ENCODE measurements at regions not wholly inside any gene's neighbourhood (a gene's known extent, or its start where the extent isn't known, plus 50 kb on each side); places are given as distances from the start of the nearest gene placed in this dataset.
A peak's percentile ranks its signal among the peaks of the same experiment; 100 is the strongest.
"Not testable (repeated sequence)": the region's sequence is repeated elsewhere in the genome, so short reads cannot be mapped to it uniquely, and the experiment has no call there.

DNA sequence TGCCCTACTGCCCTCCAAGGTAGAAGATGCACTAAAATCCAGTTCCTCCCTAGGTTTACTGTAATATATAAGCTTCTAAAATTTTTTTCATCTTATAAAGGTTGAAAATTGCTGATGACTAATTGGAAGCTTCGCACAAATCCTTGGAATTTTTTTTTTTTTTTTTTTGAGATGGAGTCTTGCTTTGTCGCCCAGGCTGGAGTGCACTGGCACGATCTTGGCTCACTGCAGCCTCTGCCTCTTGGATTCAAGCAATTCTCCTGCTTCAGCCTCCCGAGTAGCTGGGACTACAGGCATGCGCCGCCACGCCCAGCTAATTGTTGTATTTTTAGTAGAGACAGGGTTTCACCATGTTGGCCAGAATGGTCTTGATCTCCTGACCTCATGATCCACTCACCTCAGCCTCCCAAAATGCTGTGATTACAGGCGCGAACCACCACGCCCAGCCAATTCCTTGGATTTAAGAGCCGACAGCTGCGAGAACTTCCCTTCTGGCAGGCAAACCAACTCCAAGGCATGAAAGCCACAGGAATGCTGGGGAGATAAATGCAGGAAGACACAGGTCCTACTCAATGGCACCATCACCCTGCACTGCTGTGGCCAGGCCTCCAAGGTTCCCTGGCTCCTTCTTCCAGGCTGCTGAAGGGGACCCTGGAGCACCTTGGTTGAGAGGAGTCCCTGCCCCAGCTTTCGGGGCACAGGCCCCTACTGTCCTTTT is 98.9 kb upstream of the CHD2 start:
- intact Hi-C loops (cut with DNase I) = not testable (repeated sequence)

DNA sequence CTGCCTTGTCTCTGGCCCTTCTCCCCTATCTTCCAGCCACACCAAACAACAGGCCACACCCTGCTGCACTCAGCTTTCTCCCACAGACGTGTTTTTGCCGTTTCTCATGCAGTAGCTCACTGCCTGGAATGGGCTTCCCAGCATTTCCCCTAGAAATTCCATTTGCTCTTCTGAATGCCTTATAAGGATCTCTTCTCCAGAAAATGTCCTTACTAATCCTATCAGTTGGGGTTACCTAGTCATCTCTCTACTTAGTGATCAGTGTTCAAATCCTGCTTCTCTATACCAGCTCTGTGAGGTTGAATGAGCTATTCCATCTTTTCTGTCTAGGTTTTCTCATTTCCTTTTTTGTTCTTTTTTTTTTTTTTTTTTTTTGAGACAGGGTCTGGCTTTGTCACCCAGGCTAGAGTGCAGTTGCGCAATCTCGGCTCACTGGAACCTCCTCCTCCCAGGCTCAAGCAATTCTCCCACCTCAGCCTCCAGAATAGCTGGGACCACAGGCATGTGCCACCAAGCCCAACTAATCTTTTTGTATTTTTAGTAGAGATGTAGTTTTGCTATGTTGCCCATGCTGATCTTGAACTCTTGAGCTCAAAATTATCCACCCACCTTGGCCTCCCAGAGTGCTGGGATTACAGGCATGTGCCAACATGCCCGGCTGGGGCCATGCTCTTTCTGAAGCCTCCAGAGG is 98.2 kb upstream of the CHD2 start:
- DNase-seq (peak; percentile 70), ATAC-seq (peak in 1 of 2 donors; percentile 32)
- intact Hi-C loops (cut with DNase I) = no loop called here

More for the DNA sequence above, 98.9 kb upstream of the CHD2 start:
- peak in 1 of 2 donors; percentile 8 for ATAC-seq
- not testable (repeated sequence) for DNase-seq

DNA sequence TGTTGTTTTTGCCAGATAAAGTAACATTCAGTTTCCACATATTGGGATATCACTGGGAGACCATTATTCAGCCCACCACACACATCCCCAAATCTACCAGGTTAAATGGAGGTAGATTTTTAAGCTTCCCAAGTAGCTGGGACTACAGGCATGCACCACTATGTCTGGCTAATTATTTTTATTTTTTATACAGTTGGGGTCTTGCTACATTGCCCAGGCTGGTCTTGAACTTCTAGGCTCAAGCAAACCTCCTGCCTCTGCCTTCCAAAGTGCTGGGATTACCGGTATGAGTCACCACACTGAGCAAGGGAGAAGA is 96.6 kb upstream of the CHD2 start:
- intact Hi-C loops (cut with DNase I) = no loop called here
- no peak for DNase-seq
- ATAC-seq = no peak

DNA sequence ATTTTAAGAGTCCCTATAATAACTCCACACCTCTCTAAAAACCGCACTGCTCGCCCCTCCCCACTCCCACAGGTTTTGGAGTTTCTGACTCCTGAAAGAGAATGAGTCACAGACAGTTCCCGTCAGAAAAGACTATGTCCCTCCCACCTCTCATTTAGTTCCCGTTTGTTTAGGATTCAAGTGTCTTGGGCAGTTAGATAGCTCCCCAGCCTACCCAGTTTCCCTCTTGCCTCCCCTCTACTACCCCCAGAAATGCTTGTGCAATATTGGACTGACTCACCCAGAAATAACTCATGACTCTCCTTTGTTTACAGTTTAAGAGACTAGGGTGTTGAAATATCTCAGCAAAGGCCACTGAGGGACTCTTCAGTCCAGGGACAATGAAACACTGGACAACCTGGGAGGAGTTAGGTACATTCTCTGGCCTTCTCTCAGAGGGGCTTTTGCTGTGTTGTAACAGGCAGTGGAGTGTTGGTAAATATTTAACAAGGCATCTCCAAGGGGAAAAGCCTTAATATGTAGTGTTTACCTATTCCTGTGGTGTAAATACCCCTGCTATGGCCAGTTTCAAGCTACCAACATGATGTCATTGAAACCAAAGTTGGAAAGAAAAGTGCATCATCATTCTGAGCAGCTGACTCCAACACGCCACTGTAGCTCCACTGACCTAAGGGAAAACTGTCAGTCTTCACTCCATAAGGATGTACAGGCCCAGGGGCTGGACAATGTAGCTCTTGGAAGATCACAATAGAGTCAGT is 96.1 kb upstream of the CHD2 start:
- ATAC-seq (peak; percentile 58 to 86), DNase-seq (peak; percentile 77)
- intact Hi-C loops (cut with DNase I) = no loop called here

DNA sequence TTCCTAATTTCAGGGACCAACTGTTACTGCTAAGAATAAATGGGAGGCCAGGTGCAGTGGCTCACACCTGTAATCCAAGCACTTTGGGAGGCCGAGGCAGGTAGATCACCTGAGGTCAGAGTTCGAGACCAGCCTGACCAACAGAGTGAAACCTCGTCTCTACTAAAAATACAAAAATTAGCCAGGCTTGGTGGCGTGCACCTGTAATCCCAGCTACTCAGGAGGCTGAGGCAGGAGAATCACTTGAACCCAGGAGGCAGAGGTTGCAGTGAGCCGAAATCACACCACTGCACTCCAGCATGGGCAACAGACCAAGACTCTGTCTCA is 95.6 kb upstream of the CHD2 start:
- ATAC-seq; intact Hi-C loops (cut with DNase I); DNase-seq: not testable (repeated sequence)

DNA sequence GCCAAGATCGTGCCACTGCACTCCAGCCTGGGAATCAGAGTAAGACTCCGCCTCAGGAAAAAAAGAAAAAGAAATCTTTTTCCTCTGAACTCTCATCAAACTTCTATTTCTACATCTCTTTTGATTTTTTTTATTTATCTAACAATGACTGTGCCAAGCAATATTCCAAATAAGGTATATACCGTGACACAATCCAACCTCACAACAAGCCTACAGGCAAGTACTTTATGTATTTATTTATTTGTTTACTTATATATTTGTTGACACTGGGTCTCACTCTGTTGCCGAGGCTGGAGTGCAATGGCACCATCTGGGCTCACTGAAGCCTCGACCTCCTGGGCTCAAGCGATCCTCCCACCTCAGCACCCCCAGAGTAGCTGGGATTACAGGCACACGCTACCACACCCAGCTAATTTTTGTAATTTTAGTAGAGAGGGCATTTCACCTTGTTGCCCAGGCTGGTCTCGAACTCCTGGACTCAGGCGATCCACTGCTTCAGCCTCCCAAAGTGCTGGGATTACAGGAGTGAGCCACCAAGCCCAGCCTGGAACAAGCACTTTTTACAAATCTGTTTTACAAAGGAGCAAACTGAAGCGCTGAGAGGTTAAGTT is 94.9 kb upstream of the CHD2 start:
- DNase-seq (no peak), ATAC-seq (no peak)
- intact Hi-C loops (cut with DNase I) = no loop called here

DNA sequence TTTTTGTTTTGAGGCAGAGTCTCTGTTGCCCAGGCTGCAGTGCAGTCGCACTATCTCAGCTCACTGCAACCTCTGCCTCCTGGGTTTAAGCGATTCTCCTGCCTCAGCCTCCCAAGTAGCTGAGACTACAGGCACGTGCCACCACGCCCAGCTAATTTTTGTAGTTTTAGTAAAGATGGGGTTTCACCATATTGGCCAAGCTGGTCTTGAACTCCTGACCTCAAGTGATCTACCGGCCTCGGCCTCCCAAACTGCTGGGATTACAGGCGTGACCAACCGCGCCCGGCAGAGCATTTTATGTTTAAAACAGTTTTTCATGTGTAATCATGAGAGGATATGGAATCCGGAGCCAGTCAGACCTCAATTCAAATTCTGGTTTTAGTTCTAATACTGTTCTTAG is 94.0 kb upstream of the CHD2 start:
- ATAC-seq; intact Hi-C loops (cut with DNase I): not testable (repeated sequence)

DNA sequence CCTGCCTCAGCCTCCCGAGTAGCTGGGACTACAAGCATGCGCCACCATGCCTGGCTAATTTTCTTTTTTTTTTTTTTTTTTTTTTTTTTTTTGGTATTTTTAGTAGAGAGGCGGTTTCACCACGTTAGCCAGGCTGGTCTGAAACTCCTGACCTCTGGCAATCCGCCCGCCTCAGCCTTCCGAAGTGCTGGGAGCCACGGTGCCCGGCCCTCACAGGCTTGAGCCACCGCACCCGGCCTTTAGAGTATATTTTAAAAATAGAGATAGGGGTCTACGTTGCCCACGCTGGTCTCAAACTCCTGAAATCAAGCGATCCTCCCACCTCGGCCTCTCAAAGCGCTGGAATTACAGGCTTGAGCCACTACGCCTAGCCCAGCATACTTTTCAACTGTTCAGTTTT is 93.4 kb upstream of the CHD2 start:
- DNase-seq = no peak
- intact Hi-C loops (cut with DNase I) = no loop called here

More for the DNA sequence above, 94.0 kb upstream of the CHD2 start:
- DNase-seq = not testable (repeated sequence)

DNA sequence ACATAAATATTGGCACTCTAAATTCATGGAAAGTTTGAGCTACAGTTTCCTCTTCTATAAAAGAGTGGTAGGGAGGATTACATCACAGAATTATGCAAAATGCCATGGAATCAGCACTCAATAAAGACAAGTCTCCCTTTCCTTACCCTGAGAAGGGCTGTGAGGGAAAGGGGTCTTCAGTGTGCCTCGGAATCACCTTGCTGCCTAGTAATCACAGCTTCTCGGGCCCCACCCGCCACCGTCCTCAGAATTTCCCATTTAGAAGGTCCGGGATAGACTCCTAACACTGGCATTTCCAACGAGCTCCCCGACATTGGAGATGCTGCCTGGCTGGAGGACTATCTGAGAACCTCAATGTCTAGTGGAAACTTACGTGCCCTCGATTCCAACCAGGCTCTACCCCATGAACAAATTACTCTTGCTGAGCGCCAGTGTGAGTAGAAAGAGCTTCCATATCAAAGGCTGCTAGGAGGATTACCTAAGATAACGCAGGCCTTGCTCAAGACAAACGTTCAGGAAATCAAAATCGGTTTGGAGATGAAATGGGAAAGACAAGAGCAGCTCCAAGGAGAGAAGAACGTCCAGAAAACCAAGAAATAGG is 92.1 kb upstream of the CHD2 start:
- no peak for ATAC-seq
- no peak for DNase-seq
- intact Hi-C loops (cut with DNase I) = loop anchor here (2.0 kb wide), 1 partner anchor 111 kb away; no protein-coding TSS in a partner anchor

More for the DNA sequence above, 93.4 kb upstream of the CHD2 start:
- no peak for ATAC-seq

DNA sequence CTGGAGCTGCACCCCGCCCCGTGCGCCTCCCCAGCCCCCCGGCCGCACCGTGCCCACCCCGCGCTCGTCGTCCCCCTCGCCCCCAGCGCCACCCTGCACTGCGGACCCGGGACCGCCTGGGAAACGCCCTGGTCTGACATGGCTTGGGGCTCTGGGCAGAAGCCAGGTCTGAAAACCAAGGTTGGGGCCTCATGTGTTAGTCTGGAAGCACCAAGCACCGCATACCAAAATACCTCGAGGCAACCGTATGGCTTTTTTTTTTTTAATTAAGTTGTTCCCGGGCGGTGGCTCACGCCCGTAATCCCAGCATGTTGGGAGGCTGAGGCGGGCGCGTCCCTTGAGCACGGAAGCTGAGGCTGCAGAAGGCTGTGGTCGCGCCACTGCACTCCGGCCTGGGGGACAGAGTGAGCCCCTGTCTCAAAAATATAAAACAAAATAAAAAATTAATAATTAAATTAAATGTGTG is 91.5 kb upstream of the CHD2 start:
- DNase-seq (peak; percentile 62), ATAC-seq (peak; percentile 3 to 14)
- intact Hi-C loops (cut with DNase I) = loop anchor here (1.0 to 2.0 kb wide), 2 partner anchors 96 to 110 kb away; no protein-coding TSS in a partner anchor

DNA sequence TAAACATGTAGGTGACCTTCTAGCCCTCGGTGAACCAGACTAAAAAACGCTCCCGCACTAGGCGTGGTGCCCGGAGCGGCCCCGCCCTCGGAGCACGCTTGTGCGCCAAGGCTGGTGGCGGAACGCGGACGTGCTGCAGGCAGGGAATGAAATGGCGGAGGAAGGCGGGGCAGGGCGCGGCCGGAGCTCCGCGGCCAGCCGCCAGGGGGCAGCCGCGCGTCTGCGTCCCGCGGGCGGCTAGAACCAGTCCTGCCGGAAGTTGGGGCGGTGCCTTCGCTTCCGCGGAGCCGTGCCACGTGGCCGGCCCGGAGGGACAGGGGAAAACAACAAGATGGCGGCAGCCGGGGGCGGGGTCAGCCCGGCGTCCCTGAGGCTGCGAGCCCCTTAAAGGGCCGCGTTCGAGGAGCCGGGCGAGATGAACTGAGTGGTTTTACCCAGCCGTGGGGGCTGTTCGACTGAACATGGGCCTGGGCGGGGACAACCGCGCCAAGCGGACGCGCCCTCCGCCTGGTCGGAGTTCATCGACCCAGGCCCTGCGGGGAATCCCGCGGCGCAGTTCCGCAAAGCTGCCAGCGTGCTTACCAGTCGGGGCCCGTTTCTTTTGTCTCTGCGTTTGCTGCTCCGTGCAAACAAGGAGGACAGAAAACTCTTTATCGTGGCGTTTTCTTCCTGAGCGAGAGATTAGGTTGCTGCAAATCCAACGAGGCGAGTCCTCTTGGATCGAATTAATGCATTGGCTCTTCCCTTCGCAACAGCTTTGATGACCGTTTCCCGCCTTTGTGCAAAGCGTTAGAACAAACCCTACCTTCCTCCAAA is 90.9 kb upstream of the CHD2 start:
- intact Hi-C loops (cut with DNase I) = loop anchor here (1.0 to 2.0 kb wide), 2 partner anchors 95 to 110 kb away; no protein-coding TSS in a partner anchor

DNA sequence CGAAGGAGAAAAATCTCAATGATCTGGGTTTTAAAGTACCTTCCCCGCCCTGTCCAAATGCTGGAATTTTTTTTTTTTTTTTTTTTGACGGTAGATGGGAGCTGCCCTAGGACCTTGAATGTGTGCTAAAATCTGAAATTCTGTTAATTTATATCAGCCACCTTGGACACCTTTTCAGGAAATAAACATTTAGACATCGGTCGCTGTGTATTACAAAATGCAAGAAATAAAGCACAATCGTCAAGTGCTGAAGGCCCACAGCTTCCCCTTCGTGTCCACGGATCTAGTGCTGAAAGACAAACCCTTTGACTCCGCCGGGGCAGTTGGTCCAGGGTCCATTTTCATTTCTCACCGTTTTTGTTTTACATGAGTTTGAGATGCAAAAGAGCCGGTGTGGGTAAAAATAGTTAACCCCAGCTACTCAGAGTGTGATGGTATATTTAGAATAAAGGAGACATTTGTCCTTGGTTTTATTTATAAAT is 90.2 kb upstream of the CHD2 start:
- intact Hi-C loops (cut with DNase I) = loop anchor here (1.0 to 2.0 kb wide), 3 partner anchors 73 to 109 kb away; no protein-coding TSS in a partner anchor
- ATAC-seq (peak; percentile 24 to 28), DNase-seq (peak; percentile 39)

More for the DNA sequence above, 90.9 kb upstream of the CHD2 start:
- DNase-seq = peak; percentile 99
- peak; percentile 91 for ATAC-seq

DNA sequence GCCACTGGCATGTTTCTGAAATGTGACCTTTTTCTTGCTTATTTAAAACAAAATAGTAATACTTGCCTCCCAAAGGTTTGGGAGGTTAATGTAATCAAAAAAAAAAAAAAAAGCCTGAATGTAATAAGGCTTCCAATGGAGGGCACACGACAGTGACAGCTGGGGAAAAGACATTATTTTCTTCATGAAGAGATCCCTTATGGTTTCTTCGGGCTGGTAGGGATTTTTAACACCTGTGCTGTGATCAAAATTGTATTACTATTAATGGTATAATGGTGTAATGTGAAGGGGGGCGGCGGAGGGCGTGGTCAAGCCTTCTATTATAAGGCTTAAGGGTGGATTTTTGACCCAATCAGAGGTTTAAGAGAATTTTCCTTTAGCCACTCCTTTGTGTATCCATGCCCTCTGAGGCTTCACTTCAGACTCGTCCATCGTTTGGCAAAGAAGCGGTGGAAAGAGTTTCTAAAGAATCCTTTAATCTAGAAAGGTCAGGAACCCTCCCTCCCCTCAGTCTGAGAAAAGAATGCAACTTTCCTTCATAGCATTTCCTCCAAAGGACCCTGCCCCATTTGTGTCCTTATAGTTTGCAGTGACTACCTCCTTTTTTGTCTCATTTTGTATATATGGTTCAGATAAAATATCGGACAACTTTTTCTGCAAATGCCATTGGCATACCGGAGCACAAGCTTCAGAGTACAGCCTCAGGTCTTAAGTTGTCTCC is 89.5 kb upstream of the CHD2 start:
- intact Hi-C loops (cut with DNase I) = loop anchor here in 1 of 2 donors (2.0 kb wide), 1 partner anchor 72 kb away; no protein-coding TSS in a partner anchor
- peak; percentile 78 for DNase-seq
- ATAC-seq = peak; percentile 20 to 43

DNA sequence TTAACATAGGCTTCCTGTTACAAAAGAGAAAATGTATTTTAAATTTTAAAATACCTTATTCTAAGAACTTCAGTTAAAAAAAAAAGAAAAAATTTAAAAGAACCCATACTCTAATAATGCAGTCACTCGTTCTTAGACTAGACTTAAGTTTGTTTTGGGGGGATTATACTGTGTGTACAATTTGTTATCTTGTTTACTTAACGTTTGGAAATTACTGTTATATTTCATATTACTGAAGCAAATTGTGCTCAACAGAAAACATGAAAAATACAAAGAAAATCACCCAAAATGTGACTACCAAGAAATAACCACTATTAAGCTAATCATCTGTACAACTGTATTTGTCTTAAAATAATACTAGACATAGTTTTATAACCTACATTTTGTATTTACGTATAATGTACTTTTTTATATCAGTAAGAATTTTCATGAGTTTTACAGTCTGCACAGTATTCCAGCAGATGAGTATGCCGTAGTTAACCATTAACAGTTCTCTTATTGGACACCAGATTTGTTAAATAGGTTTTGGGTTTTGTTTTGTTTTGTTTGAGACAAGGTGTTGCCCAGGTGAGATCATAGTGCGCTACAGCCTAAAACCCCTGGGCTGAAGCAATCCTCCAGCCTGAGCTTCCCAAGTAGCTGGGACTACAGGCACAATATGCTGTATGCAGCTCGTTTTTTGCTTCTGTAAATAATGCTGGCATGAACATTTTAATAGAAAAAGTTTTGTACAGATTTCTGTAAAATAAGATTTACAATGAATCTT is 88.8 kb upstream of the CHD2 start:
- ATAC-seq (no peak), DNase-seq (no peak)
- intact Hi-C loops (cut with DNase I) = loop anchor here in 1 of 2 donors (2.0 kb wide), 1 partner anchor 71 kb away; no protein-coding TSS in a partner anchor

DNA sequence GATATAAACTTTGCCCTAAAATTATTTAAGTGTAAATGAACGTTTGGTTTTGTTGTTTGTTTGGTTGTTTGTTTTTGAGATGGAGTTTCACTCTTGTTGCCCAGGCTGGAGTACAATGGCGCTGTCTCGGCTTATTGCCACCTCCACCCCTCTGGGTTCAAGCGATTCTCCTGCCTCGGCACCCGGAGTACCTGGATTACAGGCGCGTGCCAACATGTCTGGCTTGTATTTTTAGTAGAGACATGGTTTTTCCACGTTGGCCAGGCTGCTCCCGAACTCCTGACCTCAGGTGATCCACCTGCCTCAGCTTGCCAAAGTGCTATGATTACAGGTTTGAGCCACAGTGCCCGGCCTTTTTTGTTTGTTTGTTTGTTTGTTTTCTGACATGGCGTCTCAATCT is 87.9 kb upstream of the CHD2 start:
- intact Hi-C loops (cut with DNase I) = no loop called here
- ATAC-seq (no peak), DNase-seq (no peak)

DNA sequence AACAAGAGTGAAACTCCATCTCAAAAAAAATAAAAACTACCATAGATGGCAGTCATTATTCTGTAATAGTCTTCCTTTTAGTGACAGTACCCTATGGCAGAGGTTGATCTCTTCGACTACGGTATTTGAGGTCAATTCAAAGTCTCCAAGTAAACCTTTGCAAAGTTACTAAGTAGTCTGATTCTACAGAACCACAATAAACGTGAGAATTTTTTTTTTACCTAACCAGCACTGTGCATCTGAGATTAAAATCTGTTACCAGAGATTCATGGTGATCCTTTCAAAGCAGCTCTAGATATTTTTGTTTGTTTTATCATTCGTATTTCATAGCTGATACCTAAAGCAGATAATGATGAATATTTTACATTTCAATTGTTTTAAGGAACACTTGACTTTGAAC is 86.6 kb upstream of the CHD2 start:
- DNase-seq = no peak
- ATAC-seq = no peak
- intact Hi-C loops (cut with DNase I) = no loop called here
